ENCODE measurements at regions not wholly inside any gene's neighbourhood (a gene's known extent, or its start where the extent isn't known, plus 50 kb on each side); places are given as distances from the start of the nearest gene placed in this dataset.
A peak's percentile ranks its signal among the peaks of the same experiment; 100 is the strongest.

DNA sequence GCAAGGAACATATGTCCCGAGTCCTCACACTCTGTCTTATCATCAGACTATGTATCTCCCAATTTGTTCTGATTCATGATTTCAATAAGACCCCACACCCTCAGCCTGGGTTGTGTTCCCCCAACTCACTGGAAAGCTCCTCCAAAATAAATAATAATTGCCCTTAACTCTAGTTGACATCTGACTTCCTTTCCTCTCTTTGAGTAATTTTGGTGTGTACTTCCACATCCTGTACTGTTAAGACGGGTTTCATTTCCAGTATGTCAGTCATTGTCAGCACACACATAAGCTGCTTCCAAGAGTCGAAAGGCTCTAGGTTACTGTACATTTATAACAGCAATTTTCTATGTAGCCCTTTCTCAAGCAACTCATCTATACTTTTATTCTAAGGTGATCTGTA lies 52.2 kb upstream of the C1QTNF7 start:
- H3K27ac ChIP-seq (ENCODE audit: low read depth in 1 of 2, low read length in 2 of 2), result peak overlapping the region in 1 of 2 donors; percentile 64
- H3K9ac ChIP-seq (ENCODE audit: insufficient read depth, low read length, poor library complexity, severe bottlenecking), result no peak overlapping the region
- Mint-ChIP-seq H3K27ac (peak overlapping the region in 5 of 7 donors; percentile 37 to 82 (median 73)), H3K9me3 (peaks cover 0 to 5% (median 0%) of the 10 kb centered on the region in 7 donors), H3K27me3 (ENCODE audit: low read depth in 3 of 3) (peaks cover 0 to 5% (median 0%) of the 10 kb centered on the region in 3 donors), H3K4me1 (peaks cover 52% of the 10 kb centered on the region), H3K4me3 (no peak overlapping the region), H3K36me3 (no peaks in the 10 kb centered on the region)
- H3K79me2 ChIP-seq (ENCODE audit: insufficient read depth, low read length), result no peaks in the 10 kb centered on the region
- H3K4me3 ChIP-seq (replicated peaks in 1 of 3; ENCODE audit: low read depth in 2 of 3, low read length in 3 of 3), result peak overlapping the region in 1 of 3 experiments; percentile 18
- TF ChIP-seq, protein P1, sequence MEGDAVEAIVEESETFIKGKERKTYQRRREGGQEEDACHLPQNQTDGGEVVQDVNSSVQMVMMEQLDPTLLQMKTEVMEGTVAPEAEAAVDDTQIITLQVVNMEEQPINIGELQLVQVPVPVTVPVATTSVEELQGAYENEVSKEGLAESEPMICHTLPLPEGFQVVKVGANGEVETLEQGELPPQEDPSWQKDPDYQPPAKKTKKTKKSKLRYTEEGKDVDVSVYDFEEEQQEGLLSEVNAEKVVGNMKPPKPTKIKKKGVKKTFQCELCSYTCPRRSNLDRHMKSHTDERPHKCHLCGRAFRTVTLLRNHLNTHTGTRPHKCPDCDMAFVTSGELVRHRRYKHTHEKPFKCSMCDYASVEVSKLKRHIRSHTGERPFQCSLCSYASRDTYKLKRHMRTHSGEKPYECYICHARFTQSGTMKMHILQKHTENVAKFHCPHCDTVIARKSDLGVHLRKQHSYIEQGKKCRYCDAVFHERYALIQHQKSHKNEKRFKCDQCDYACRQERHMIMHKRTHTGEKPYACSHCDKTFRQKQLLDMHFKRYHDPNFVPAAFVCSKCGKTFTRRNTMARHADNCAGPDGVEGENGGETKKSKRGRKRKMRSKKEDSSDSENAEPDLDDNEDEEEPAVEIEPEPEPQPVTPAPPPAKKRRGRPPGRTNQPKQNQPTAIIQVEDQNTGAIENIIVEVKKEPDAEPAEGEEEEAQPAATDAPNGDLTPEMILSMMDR (IDR thresholded peaks at IDR 0.05), result no peak
- peak overlapping the region; percentile 46 for H2AFZ ChIP-seq (ENCODE audit: insufficient read depth, low read depth, low read length, poor library complexity, severe bottlenecking)
- peak; percentile 19 to 43 (median 31) for DNase-seq
- no peaks in the 10 kb centered on the region for H4K20me1 ChIP-seq (ENCODE audit: insufficient read depth, low read length)
- no peaks in the 10 kb centered on the region for H3K9me3 ChIP-seq (replicated peaks in 1 of 2; ENCODE audit: control insufficient read depth in 1 of 2, insufficient read depth in 1 of 2, low read length in 2 of 2)
- H3K36me3 ChIP-seq (replicated peaks in 1 of 2; ENCODE audit: control insufficient read depth in 1 of 2, insufficient read depth in 2 of 2, low read length in 2 of 2), result no peaks in the 10 kb centered on the region
- WGBS (ENCODE audit: insufficient coverage), result 31% methylated on average over 2 of the region's 3 CpGs
- peak overlapping the region; percentile 58 for H3K4me2 ChIP-seq (replicated peaks; ENCODE audit: extremely low read depth, low read length, poor library complexity, severe bottlenecking)
- peaks cover 31 to 34% of the 10 kb centered on the region in 2 donors for H3K4me1 ChIP-seq (ENCODE audit: control insufficient read depth in 1 of 2, insufficient read depth in 2 of 2, low read length in 2 of 2)
- intact Hi-C loops (cut with micrococcal nuclease), result no loop called here
- no peaks in the 10 kb centered on the region for H3K27me3 ChIP-seq (ENCODE audit: control insufficient read depth in 2 of 2, insufficient read depth in 2 of 2, low read length in 2 of 2)

DNA sequence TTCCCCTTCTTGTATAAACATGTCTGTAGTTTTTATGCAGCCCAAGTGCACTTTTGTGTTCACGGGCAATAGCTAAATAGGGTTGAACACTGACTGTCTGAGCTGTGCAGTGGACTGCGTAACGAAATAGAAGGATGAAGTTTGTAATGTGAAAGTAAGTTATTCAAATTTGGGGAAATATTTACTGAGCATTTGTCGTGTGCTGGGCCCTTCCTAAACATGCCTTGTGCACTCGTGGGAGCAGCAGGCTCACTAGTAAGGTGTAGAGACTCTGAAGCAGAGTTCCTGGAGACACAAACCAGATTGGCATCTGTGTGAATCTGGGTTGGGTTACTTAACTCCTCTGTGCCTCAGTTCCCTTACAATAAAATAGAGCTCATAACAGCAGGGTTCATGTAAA lies 51.7 kb upstream of the C1QTNF7 start:
- peak overlapping the region; percentile 58 for H3K4me2 ChIP-seq (replicated peaks; ENCODE audit: extremely low read depth, low read length, poor library complexity, severe bottlenecking)
- TF ChIP-seq, protein P1 (IDR thresholded peaks at IDR 0.05), result no peak
- H4K20me1 ChIP-seq (ENCODE audit: insufficient read depth, low read length), result no peaks in the 10 kb centered on the region
- peak overlapping the region in 1 of 2 donors; percentile 67 for H3K4me3 Mint-ChIP-seq
- peaks cover 0 to 6% (median 0%) of the 10 kb centered on the region in 7 donors for H3K9me3 Mint-ChIP-seq
- no peaks in the 10 kb centered on the region for H3K79me2 ChIP-seq (ENCODE audit: insufficient read depth, low read length)
- peaks cover 31 to 34% of the 10 kb centered on the region in 2 donors for H3K4me1 ChIP-seq (ENCODE audit: control insufficient read depth in 1 of 2, insufficient read depth in 2 of 2, low read length in 2 of 2)
- peak overlapping the region in 6 of 7 donors; percentile 47 to 75 (median 60) for H3K27ac Mint-ChIP-seq
- peak overlapping the region in 1 of 3 experiments; percentile 18 for H3K4me3 ChIP-seq (replicated peaks in 1 of 3; ENCODE audit: low read depth in 2 of 3, low read length in 3 of 3)
- no peak overlapping the region for H3K9ac ChIP-seq (ENCODE audit: insufficient read depth, low read length, poor library complexity, severe bottlenecking)
- DNase-seq, result no peak
- 53% methylated on average over 5 of the region's 5 CpGs for WGBS (ENCODE audit: insufficient coverage)
- no peaks in the 10 kb centered on the region for H3K9me3 ChIP-seq (replicated peaks in 1 of 2; ENCODE audit: control insufficient read depth in 1 of 2, insufficient read depth in 1 of 2, low read length in 2 of 2)
- peaks cover 0 to 6% (median 0%) of the 10 kb centered on the region in 3 donors for H3K27me3 Mint-ChIP-seq (ENCODE audit: low read depth in 3 of 3)
- intact Hi-C loops (cut with micrococcal nuclease), result no loop called here
- peak overlapping the region; percentile 22 to 64 for H3K27ac ChIP-seq (ENCODE audit: low read depth in 1 of 2, low read length in 2 of 2)
- H3K4me1 Mint-ChIP-seq, result peaks cover 48% of the 10 kb centered on the region
- no peaks in the 10 kb centered on the region for H3K27me3 ChIP-seq (ENCODE audit: control insufficient read depth in 2 of 2, insufficient read depth in 2 of 2, low read length in 2 of 2)
- H3K36me3 Mint-ChIP-seq, result no peaks in the 10 kb centered on the region
- peak overlapping the region; percentile 46 for H2AFZ ChIP-seq (ENCODE audit: insufficient read depth, low read depth, low read length, poor library complexity, severe bottlenecking)
- no peaks in the 10 kb centered on the region for H3K36me3 ChIP-seq (replicated peaks in 1 of 2; ENCODE audit: control insufficient read depth in 1 of 2, insufficient read depth in 2 of 2, low read length in 2 of 2)

Measured in CD14-positive monocyte (primary cell).